Peyer's patch (tissue), 4 donors: ENCODE measurements at regions not wholly inside any gene's neighbourhood (a gene's known extent, or its start where the extent isn't known, plus 50 kb on each side); places are given as distances from the start of the nearest gene placed in this dataset.
"Not testable (repeated sequence)": the region's sequence is repeated elsewhere in the genome, so short reads cannot be mapped to it uniquely, and the experiment has no call there.

ENCODE experiments used
- DNase-seq, 3 donors: peaks; one replicate each; pipeline ENCODE4 v3.0.0-alpha.2; 2017 to 2019
- H3K27ac ChIP-seq, 4 donors: fragments of 200-600 bp; sonication (generic); one replicate each; pipeline ENCODE4 v1.5.1; 2016 to 2019
- H3K27me3 ChIP-seq, 2 donors: fragments of 200-600 bp; sonication (generic); one replicate each; pipeline ENCODE4 v1.5.1; 2019
- H3K36me3 ChIP-seq, 3 donors: fragments of 200-600 bp; sonication (generic); one replicate each; pipeline ENCODE4 v1.5.1; 2016 to 2019
- H3K4me1 ChIP-seq, 4 donors: fragments of 200-600 bp; sonication (generic); one replicate each; pipeline ENCODE4 v1.5.1; 2016 to 2019
- H3K4me3 ChIP-seq, 4 donors: fragments of 200-600 bp; sonication (generic); 1 replicate in 3 of 4; 2 replicates in 1 of 4; pipeline ENCODE4 v1.5.1; 2016 to 2019; ENCODE audit warnings: mild to moderate bottlenecking in 1 of 4
- H3K9me3 ChIP-seq, 4 donors: fragments of 200-600 bp; sonication (generic); one replicate each; pipeline ENCODE4 v1.5.1; 2016 to 2019; ENCODE audit warnings: mild to moderate bottlenecking in 1 of 4
- CTCF ChIP-seq, 6 experiments: fragments of 450-650 bp in 4 of 6; fragments of 200-600 bp in 2 of 6; sonication (generic) in 1 of 6; IDR thresholded peaks; one replicate each; pipeline ENCODE4 v1.5.1; 2017 to 2019; ENCODE audit warnings: antibody characterized with exemption in 6 of 6, mild to moderate bottlenecking in 3 of 6, moderate library complexity in 1 of 6
- POLR2A ChIP-seq, 2 donors: fragments of 450-650 bp; IDR thresholded peaks; one replicate each; pipeline ENCODE4 v1.5.1; 2017; ENCODE audit warnings: antibody characterized with exemption in 2 of 2, mild to moderate bottlenecking in 2 of 2, moderate library complexity in 2 of 2

- H3K4me3 ChIP-seq, result no peak overlapping the region
- no peaks in the 10 kb centered on the region for H3K36me3 ChIP-seq
- H3K9me3 ChIP-seq, result no peaks in the 10 kb centered on the region
- no peak overlapping the region for H3K27ac ChIP-seq
- DNase-seq, result no peak
- H3K27me3 ChIP-seq, result no peaks in the 10 kb centered on the region
- TF ChIP-seq CTCF (IDR thresholded peaks at IDR 0.05) (no peak), POLR2A (IDR thresholded peaks at IDR 0.05) (no peak)
- H3K4me1 ChIP-seq, result no peaks in the 10 kb centered on the region
Measured at GRCh38 chr4:138627096-138627495, 384.9 kb upstream of the SLC7A11 start.

GRCh38 chr4:138622362-138622761, 380.2 kb upstream of the SLC7A11 start:
- H3K27ac ChIP-seq, H3K9me3 ChIP-seq, H3K4me3 ChIP-seq, H3K27me3 ChIP-seq, H3K4me1 ChIP-seq, H3K36me3 ChIP-seq, DNase-seq: not testable (repeated sequence)

- H3K9me3 ChIP-seq, result no peaks in the 10 kb centered on the region
- TF ChIP-seq CTCF (IDR thresholded peaks at IDR 0.05) (no peak), POLR2A (IDR thresholded peaks at IDR 0.05) (no peak)
- no peak overlapping the region for H3K27ac ChIP-seq
- H3K36me3 ChIP-seq, result no peaks in the 10 kb centered on the region
- H3K4me3 ChIP-seq, result no peak overlapping the region
- no peak for DNase-seq
- no peaks in the 10 kb centered on the region for H3K4me1 ChIP-seq
- H3K27me3 ChIP-seq, result no peaks in the 10 kb centered on the region
Measured at GRCh38 chr4:138616775-138617174, 374.6 kb upstream of the SLC7A11 start.

- TF ChIP-seq POLR2A (IDR thresholded peaks at IDR 0.05), result no peak
- TF ChIP-seq CTCF (IDR thresholded peaks at IDR 0.05), result no peak
- H3K27ac ChIP-seq, result no peak overlapping the region
- H3K9me3 ChIP-seq, result no peaks in the 10 kb centered on the region
- H3K4me3 ChIP-seq, result no peak overlapping the region
- no peaks in the 10 kb centered on the region for H3K4me1 ChIP-seq
- DNase-seq, result no peak
- no peaks in the 10 kb centered on the region for H3K36me3 ChIP-seq
- H3K27me3 ChIP-seq, result no peaks in the 10 kb centered on the region
Measured at GRCh38 chr4:138614398-138615142, 372.4 kb upstream of the SLC7A11 start.

- TF ChIP-seq CTCF (IDR thresholded peaks at IDR 0.05), result no peak
- TF ChIP-seq POLR2A (IDR thresholded peaks at IDR 0.05), result no peak
Measured at GRCh38 chr4:138612428-138612827, 370.3 kb upstream of the SLC7A11 start.

GRCh38 chr4:138611721-138612120, 369.6 kb upstream of the SLC7A11 start:
- no peaks in the 10 kb centered on the region for H3K27me3 ChIP-seq
- H3K4me1 ChIP-seq, result no peaks in the 10 kb centered on the region
- DNase-seq, result no peak
- H3K36me3 ChIP-seq, result no peaks in the 10 kb centered on the region
- no peaks in the 10 kb centered on the region for H3K9me3 ChIP-seq
- no peak overlapping the region for H3K27ac ChIP-seq
- TF ChIP-seq POLR2A (IDR thresholded peaks at IDR 0.05), result no peak
- no peak for TF ChIP-seq CTCF (IDR thresholded peaks at IDR 0.05)
- H3K4me3 ChIP-seq, result no peak overlapping the region

More at GRCh38 chr4:138612428-138612827, 370.3 kb upstream of the SLC7A11 start:
- Histone ChIP-seq H3K9me3 (no peaks in the 10 kb centered on the region), H3K27me3 (no peaks in the 10 kb centered on the region), H3K4me3 (no peak overlapping the region), H3K4me1 (no peaks in the 10 kb centered on the region), H3K27ac (no peak overlapping the region), H3K36me3 (no peaks in the 10 kb centered on the region)
- no peak for DNase-seq
